ENCODE measurements at regions not wholly inside any gene's neighbourhood (a gene's known extent, or its start where the extent isn't known, plus 50 kb on each side); places are given as distances from the start of the nearest gene placed in this dataset.

DNA sequence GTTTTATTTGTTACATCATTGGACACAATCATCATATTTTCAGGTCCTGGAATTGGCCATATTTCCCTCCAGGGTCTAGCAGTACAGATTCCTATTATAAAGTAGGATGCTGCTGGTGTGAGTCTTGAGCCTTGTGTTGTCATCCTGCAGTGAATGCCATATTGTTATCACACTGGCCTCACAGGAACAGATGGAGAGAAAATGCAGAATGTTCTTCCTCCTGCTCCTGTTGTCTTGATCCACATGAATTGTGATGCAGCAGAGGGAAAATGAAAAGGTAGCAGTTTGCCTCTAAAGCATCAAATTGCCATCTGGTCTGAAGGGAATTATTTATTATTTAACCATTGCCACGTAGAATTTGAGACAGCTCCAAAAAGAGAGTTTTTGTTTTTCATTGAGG is 248.6 kb downstream of the GPAM start:
- TF ChIP-seq EP300 (IDR thresholded peaks at IDR 0.05) = no peak
- TF ChIP-seq POLR2A (IDR thresholded peaks at IDR 0.05) = no peak
- TF ChIP-seq, protein P1, sequence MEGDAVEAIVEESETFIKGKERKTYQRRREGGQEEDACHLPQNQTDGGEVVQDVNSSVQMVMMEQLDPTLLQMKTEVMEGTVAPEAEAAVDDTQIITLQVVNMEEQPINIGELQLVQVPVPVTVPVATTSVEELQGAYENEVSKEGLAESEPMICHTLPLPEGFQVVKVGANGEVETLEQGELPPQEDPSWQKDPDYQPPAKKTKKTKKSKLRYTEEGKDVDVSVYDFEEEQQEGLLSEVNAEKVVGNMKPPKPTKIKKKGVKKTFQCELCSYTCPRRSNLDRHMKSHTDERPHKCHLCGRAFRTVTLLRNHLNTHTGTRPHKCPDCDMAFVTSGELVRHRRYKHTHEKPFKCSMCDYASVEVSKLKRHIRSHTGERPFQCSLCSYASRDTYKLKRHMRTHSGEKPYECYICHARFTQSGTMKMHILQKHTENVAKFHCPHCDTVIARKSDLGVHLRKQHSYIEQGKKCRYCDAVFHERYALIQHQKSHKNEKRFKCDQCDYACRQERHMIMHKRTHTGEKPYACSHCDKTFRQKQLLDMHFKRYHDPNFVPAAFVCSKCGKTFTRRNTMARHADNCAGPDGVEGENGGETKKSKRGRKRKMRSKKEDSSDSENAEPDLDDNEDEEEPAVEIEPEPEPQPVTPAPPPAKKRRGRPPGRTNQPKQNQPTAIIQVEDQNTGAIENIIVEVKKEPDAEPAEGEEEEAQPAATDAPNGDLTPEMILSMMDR (IDR thresholded peaks at IDR 0.05) = no peak
- no peaks in the 10 kb centered on the region for H3K4me1 ChIP-seq
- peaks cover 0 to 5% (median 0%) of the 10 kb centered on the region in 4 donors for H3K9me3 ChIP-seq
- H3K4me3 ChIP-seq = no peak overlapping the region
- H3K27ac ChIP-seq = no peak overlapping the region
- H3K36me3 ChIP-seq = no peaks in the 10 kb centered on the region
- DNase-seq (ENCODE audit: low spot score in 2 of 2) = no peak
- whole genome bisulfite sequencing, 2 donors = 63 to 76% methylated on average over 1 of the region's 1 CpG
- H3K27me3 ChIP-seq = no peaks in the 10 kb centered on the region

DNA sequence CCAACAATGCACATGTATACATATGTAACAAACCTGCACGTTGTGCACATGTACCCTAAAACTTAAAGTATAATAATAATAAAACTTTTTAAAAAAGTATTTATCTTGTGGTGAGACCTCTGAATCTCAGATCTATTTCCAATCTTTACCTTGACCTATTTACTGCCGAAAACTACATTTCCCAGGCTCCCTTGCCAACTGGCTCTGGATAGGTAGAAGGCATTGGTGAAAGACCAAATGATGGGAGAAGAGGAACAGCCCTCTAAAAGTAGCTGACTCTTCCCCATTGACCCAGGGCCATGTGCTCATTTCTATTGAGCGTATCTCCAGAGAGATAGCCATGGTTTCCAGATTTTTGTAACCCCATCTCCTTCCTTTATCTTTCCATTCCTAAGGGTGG is 247.4 kb downstream of the GPAM start:
- Histone ChIP-seq H3K4me1 (no peaks in the 10 kb centered on the region), H3K27me3 (no peaks in the 10 kb centered on the region), H3K36me3 (no peaks in the 10 kb centered on the region), H3K4me3 (no peak overlapping the region), H3K27ac (no peak overlapping the region), H3K9me3 (no peaks in the 10 kb centered on the region)
- 85 to 86% methylated on average over 3 of the region's 3 CpGs for WGBS, 2 donors
- no peak for DNase-seq (ENCODE audit: low spot score in 2 of 2)
- TF ChIP-seq, protein P1 (IDR thresholded peaks at IDR 0.05) = no peak
- TF ChIP-seq EP300 (IDR thresholded peaks at IDR 0.05) = no peak
- no peak for TF ChIP-seq POLR2A (IDR thresholded peaks at IDR 0.05)

GRCh38 chr10:111944331-111944730 is 239.2 kb downstream of the GPAM start:
- Histone ChIP-seq H3K36me3 (no peaks in the 10 kb centered on the region), H3K9me3 (peaks cover 0 to 18% (median 2%) of the 10 kb centered on the region in 4 donors), H3K4me3 (no peak overlapping the region), H3K27me3 (no peaks in the 10 kb centered on the region), H3K27ac (no peak overlapping the region), H3K4me1 (no peaks in the 10 kb centered on the region)
- WGBS, 2 donors = 76 to 83% methylated on average over 4 to 6 of the region's 6 CpGs
- TF ChIP-seq POLR2A (IDR thresholded peaks at IDR 0.05) (no peak), EP300 (IDR thresholded peaks at IDR 0.05) (no peak)
- TF ChIP-seq, protein P1 (IDR thresholded peaks at IDR 0.05) = no peak
- DNase-seq (ENCODE audit: low spot score in 2 of 2) = no peak

GRCh38 chr10:111953949-111954348 is 229.6 kb downstream of the GPAM start:
- no peaks in the 10 kb centered on the region for H3K36me3 ChIP-seq
- no peaks in the 10 kb centered on the region for H3K4me1 ChIP-seq
- no peak for DNase-seq (ENCODE audit: low spot score in 2 of 2)
- 68 to 69% methylated on average over 1 of the region's 1 CpG for WGBS, 2 donors
- peaks cover 0 to 21% (median 0%) of the 10 kb centered on the region in 4 donors for H3K9me3 ChIP-seq
- H3K27me3 ChIP-seq = no peaks in the 10 kb centered on the region
- no peak overlapping the region for H3K4me3 ChIP-seq
- H3K27ac ChIP-seq = no peak overlapping the region
- TF ChIP-seq, protein P1 (IDR thresholded peaks at IDR 0.05) = no peak
- TF ChIP-seq POLR2A (IDR thresholded peaks at IDR 0.05) (no peak), EP300 (IDR thresholded peaks at IDR 0.05) (no peak)

DNA sequence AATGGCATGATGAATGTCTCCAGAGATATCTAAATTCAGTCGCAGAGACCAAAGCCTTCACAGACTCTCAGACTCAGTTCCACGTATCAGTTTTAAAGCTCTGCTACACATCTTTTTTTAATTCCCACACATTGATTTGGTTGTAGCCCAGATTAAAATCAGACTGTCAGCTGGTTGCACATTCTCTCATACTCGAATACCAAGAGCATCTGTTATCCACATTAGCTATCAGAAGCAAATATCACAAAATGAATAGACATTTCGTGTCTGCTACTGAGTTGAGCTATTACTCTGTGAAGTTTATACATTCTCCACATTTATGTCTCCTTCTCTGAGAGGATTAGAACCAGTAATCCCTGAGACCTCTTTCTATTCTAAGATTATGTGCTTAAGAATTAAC is 229.2 kb downstream of the GPAM start:
- Histone ChIP-seq H3K36me3 (no peaks in the 10 kb centered on the region), H3K4me1 (no peaks in the 10 kb centered on the region), H3K4me3 (no peak overlapping the region), H3K27ac (no peak overlapping the region), H3K9me3 (peaks cover 0 to 21% (median 0%) of the 10 kb centered on the region in 4 donors), H3K27me3 (no peaks in the 10 kb centered on the region)
- TF ChIP-seq POLR2A (IDR thresholded peaks at IDR 0.05) = no peak
- no peak for TF ChIP-seq EP300 (IDR thresholded peaks at IDR 0.05)
- TF ChIP-seq, protein P1 (IDR thresholded peaks at IDR 0.05) = no peak
- 57% methylated on average over 4 of the region's 4 CpGs for WGBS, 2 donors
- DNase-seq (ENCODE audit: low spot score in 2 of 2) = no peak
